H1 (cell line): ENCODE measurements at regions not wholly inside any gene's neighbourhood (a gene's known extent, or its start where the extent isn't known, plus 50 kb on each side); places are given as distances from the start of the nearest gene placed in this dataset.

ENCODE experiments used
- CHD2 ChIP-seq: IDR thresholded peaks from 2 replicates; pipeline ENCODE4 v1.6.1; 2012; ENCODE audit warnings: low read length, improper control_type of control experiment
- CTCF ChIP-seq, 3 experiments: IDR thresholded peaks; 1 replicate in 2 of 3; 2 replicates in 1 of 3; pipeline versions ENCODE4 v1.5.1 to v1.6.1; 2011; ENCODE audit warnings: low read length in 3 of 3, mild to moderate bottlenecking in 3 of 3, inconsistent platforms in 2 of 3, low read depth in 1 of 3, moderate library complexity in 1 of 3; ENCODE audit not compliant: insufficient read depth in 1 of 3; ENCODE audit errors: control extremely low read depth in 1 of 3
- POLR2A ChIP-seq, 2 experiments: IDR thresholded peaks; 1 replicate in 1 of 2; 2 replicates in 1 of 2; pipeline ENCODE4 v1.6.1; 2011; ENCODE audit warnings: low read depth in 2 of 2, low read length in 2 of 2, mild to moderate bottlenecking in 2 of 2; ENCODE audit errors: control extremely low read depth in 1 of 2
- TCF12 ChIP-seq: IDR thresholded peaks from 2 replicates; pipeline ENCODE4 v1.6.1; 2011; ENCODE audit warnings: low read depth, mild to moderate bottlenecking, low read length

DNA sequence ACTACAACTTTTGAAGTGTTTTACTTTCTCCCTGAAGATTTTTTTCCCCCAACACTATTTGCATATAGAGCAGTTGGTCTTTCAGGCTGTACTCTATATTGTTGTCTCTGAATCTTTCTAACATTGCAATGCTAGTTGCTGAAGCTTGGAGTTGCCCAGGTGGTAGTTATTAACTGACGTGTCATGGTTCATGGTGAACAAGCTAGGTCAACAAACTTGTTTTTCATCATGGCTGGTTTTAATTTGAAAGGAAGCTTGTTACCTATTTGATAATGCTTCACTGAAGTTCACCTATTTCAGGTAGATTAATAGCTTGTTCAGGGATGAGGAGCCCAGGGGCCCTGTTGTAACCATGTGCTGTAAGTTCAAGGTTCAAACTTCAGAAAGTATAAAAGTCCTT lies 158.8 kb upstream of the ZEB2 start:
- no peak for TF ChIP-seq CHD2
- TF ChIP-seq CTCF (IDR thresholded peaks at IDR 0.05; ENCODE audit: control extremely low read depth in 1 of 3, insufficient read depth in 1 of 3, low read depth in 1 of 3, low read length in 3 of 3), result no peak
- no peak for TF ChIP-seq TCF12
- no peak for TF ChIP-seq POLR2A (IDR thresholded peaks at IDR 0.05; ENCODE audit: control extremely low read depth in 1 of 2, low read depth in 2 of 2, low read length in 2 of 2)
